ENCODE measurements at regions not wholly inside any gene's neighbourhood (a gene's known extent, or its start where the extent isn't known, plus 50 kb on each side); places are given as distances from the start of the nearest gene placed in this dataset.

DNA sequence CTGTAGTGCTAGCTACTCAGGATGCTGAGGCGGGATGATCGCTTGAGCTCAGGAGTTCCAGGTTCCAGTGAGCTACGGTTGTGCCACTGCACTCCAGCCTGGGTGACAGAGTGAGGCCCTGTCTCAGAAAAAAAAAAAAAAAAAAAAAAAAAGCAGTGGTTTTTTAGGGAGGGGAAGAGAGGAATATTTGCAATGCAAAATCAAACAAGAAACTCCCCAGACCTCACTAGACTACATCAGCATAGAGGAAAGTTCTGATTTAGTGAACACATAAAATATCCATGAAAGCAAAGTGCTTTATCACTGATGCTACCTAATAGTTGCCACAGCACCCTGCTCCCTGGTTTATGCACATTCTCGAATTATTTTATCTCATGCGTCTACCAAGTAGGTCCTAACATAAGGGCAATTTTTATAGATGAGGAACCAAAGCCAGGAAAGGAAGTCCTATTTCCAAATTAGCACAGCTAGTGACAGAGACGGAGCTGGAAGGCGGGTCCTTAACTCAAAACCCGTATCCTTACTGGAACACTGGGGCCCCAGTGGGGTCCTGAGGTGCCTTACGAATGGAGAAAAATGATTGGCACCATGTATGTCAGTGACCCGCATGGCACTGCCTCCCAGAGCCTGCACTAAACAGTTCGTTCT, 50.7 kb upstream of the GPR157 start:
- Histone ChIP-seq H3K4me1 (ENCODE audit: control insufficient read depth, insufficient read depth, low read length) (peaks cover 6% of the 10 kb centered on the region), H3K36me3 (ENCODE audit: control insufficient read depth, insufficient read depth, low read length) (peaks cover 16% of the 10 kb centered on the region), H3K9me3 (ENCODE audit: control insufficient read depth, insufficient read depth, low read length) (no peaks in the 10 kb centered on the region), H3K27me3 (ENCODE audit: control insufficient read depth, insufficient read depth, low read length) (peaks cover 31% of the 10 kb centered on the region), H3K27ac (ENCODE audit: low read depth, low read length) (no peak overlapping the region), H3K4me3 (ENCODE audit: low read depth, low read length) (no peak overlapping the region), H3K9ac (ENCODE audit: low read depth, low read length) (no peak overlapping the region)

DNA sequence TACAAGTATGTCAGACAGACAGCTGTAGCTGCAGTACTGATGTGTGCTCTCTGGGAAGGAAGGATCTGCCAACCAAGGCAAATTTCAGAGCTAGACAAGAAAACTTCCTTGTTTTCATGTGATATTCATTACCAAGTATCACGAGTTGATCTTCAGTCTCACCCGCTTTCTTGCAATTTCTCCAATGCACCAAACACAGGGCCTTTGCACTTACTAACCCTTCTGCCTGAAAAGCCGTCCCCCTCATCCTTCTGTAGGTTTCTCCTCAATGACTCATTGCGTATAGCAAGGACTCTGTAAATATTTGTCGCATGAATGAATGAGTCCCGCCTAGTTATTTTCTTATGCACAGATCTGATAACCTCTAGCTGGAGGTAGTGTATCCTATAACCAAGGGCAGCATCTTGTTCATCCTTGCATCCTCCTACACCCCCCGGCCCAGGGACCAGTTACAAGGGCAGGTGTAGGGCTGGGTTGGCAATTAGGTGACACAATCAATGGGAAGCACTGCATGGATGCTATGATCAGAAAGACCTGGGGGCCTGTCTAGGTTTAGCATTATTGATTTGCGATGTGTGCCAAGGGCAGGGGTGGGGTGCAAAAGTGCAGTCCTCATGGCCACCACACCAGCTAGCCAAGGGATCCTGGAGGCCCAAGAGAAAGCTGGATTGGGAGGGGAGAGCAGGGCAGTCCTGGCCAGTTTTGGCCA, 51.4 kb upstream of the GPR157 start:
- H3K36me3 ChIP-seq (ENCODE audit: control insufficient read depth, insufficient read depth, low read length), result peaks cover 17% of the 10 kb centered on the region
- H3K4me3 ChIP-seq (ENCODE audit: low read depth, low read length), result peak overlapping the region; percentile 76; the same call in 1 of the 2 replicates
- peaks cover 34% of the 10 kb centered on the region for H3K27me3 ChIP-seq (ENCODE audit: control insufficient read depth, insufficient read depth, low read length)
- H3K9me3 ChIP-seq (ENCODE audit: control insufficient read depth, insufficient read depth, low read length), result no peaks in the 10 kb centered on the region
- no peak overlapping the region for H3K9ac ChIP-seq (ENCODE audit: low read depth, low read length)
- H3K4me1 ChIP-seq (ENCODE audit: control insufficient read depth, insufficient read depth, low read length), result peaks cover 6% of the 10 kb centered on the region
- H3K27ac ChIP-seq (ENCODE audit: low read depth, low read length), result no peak overlapping the region

GRCh38 chr1:9181176-9181906, 52.4 kb upstream of the GPR157 start:
- peaks cover 17% of the 10 kb centered on the region for H3K36me3 ChIP-seq (ENCODE audit: control insufficient read depth, insufficient read depth, low read length)
- peak overlapping the region; percentile 76 for H3K4me3 ChIP-seq (ENCODE audit: low read depth, low read length)
- peaks cover 34% of the 10 kb centered on the region for H3K27me3 ChIP-seq (ENCODE audit: control insufficient read depth, insufficient read depth, low read length)
- no peak overlapping the region for H3K27ac ChIP-seq (ENCODE audit: low read depth, low read length)
- peaks cover 6% of the 10 kb centered on the region for H3K4me1 ChIP-seq (ENCODE audit: control insufficient read depth, insufficient read depth, low read length)
- H3K9me3 ChIP-seq (ENCODE audit: control insufficient read depth, insufficient read depth, low read length), result no peaks in the 10 kb centered on the region
- peak overlapping the region; percentile 79 for H3K9ac ChIP-seq (ENCODE audit: low read depth, low read length)

DNA sequence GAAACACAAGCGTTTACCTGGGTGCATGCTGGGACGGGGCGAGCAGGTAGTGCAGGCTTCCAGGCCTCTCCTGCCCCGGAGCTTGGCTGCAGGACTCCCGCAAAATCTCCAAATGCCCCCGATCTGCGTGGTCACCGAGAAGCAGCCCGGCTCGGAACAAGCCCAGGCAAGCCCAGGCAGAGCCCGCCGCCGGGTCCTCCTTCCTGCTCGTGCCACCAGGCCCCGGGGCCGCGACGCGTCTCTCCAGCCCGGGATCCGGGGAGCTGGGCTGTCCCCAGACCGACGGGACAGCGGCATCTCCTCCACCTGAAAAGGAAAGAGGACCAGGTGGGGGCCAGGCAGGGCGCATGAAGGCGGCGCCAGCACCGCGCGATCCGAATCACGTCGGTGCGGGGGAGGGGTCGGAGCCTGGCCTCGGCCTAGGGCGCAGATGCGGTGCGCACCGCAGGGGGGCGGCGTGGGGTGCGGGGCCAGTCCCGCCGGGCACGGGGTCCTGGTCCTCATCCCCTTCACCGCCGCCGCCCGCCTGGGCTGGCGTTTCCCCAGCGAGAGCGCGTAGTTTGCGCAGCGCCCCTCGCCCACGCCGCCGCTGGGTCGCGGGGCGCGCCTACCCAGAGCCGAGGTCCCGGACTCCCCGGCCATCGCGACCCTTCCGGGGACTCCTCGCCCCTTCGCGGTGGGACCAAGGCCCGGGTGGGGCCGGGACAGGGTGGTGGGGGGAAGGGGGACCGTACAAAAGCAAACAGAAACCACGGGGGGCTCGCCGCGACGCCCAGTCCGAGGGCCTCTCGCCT, 52.4 kb upstream of the H6PD start:
- Histone ChIP-seq H3K27ac (ENCODE audit: low read depth, low read length) (no peak overlapping the region), H3K4me3 (ENCODE audit: low read depth, low read length) (peak overlapping the region; percentile 76), H3K9me3 (ENCODE audit: control insufficient read depth, insufficient read depth, low read length) (no peaks in the 10 kb centered on the region), H3K27me3 (ENCODE audit: control insufficient read depth, insufficient read depth, low read length) (peaks cover 34% of the 10 kb centered on the region), H3K36me3 (ENCODE audit: control insufficient read depth, insufficient read depth, low read length) (peaks cover 17% of the 10 kb centered on the region), H3K9ac (ENCODE audit: low read depth, low read length) (peak overlapping the region; percentile 79), H3K4me1 (ENCODE audit: control insufficient read depth, insufficient read depth, low read length) (peaks cover 6% of the 10 kb centered on the region)

GRCh38 chr1:9182784-9183257, 51.8 kb upstream of the H6PD start:
- Histone ChIP-seq H3K27me3 (ENCODE audit: control insufficient read depth, insufficient read depth, low read length) (peaks cover 34% of the 10 kb centered on the region), H3K36me3 (ENCODE audit: control insufficient read depth, insufficient read depth, low read length) (peaks cover 17% of the 10 kb centered on the region), H3K4me1 (ENCODE audit: control insufficient read depth, insufficient read depth, low read length) (peaks cover 6% of the 10 kb centered on the region), H3K9ac (ENCODE audit: low read depth, low read length) (peak overlapping the region; percentile 79; the same call in 1 of the 2 replicates), H3K9me3 (ENCODE audit: control insufficient read depth, insufficient read depth, low read length) (no peaks in the 10 kb centered on the region), H3K4me3 (ENCODE audit: low read depth, low read length) (peak overlapping the region; percentile 76), H3K27ac (ENCODE audit: low read depth, low read length) (no peak overlapping the region)

DNA sequence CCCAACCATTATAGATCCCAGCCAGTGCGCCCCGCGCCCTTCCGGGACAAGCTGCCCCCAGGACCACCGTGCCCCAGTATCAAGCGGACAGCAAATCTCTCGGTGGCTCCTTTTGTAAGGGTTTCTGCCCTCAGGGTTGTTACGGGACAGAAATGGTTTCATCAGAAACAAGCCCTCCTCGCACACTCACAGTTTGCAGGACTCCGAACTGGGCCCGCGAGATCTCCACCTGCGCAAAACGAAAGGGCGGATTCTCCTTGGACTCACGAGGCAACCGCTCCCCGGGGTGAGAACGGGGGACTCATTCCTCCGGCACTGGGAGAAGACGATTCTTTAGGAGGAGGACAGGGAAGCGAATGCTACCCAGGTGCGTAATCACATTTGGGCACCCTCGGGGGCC, 51.1 kb upstream of the H6PD start:
- no peaks in the 10 kb centered on the region for H3K9me3 ChIP-seq (ENCODE audit: control insufficient read depth, insufficient read depth, low read length)
- H3K9ac ChIP-seq (ENCODE audit: low read depth, low read length), result peak overlapping the region; percentile 27; the same call in 1 of the 2 replicates
- H3K4me1 ChIP-seq (ENCODE audit: control insufficient read depth, insufficient read depth, low read length), result peaks cover 6% of the 10 kb centered on the region
- H3K27me3 ChIP-seq (ENCODE audit: control insufficient read depth, insufficient read depth, low read length), result peaks cover 34% of the 10 kb centered on the region
- H3K36me3 ChIP-seq (ENCODE audit: control insufficient read depth, insufficient read depth, low read length), result peaks cover 15% of the 10 kb centered on the region
- peak overlapping the region; percentile 76 for H3K4me3 ChIP-seq (ENCODE audit: low read depth, low read length)
- no peak overlapping the region for H3K27ac ChIP-seq (ENCODE audit: low read depth, low read length)

DNA sequence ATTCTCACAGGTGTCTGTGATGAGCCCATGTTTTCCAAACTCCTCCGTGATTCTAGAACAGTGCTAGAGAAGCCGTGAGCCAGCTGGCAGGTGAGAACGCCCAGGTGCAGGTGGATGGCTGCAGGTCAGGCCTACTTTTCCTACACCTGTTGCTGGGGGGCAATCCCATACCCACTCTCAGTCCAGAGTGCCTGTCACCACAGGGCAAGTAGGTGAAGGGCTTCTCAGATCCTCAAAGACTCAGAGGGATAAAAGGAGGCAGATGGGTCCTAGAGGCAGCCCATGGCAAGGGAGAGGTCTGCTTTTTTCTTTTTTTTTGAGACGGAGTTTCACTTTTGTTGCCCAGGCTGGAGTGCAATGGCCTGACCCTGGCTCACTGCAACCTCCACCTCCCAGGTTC, 50.7 kb upstream of the H6PD start:
- Histone ChIP-seq H3K4me3 (ENCODE audit: low read depth, low read length) (peak overlapping the region; percentile 76), H3K36me3 (ENCODE audit: control insufficient read depth, insufficient read depth, low read length) (peaks cover 11% of the 10 kb centered on the region), H3K9me3 (ENCODE audit: control insufficient read depth, insufficient read depth, low read length) (no peaks in the 10 kb centered on the region), H3K4me1 (ENCODE audit: control insufficient read depth, insufficient read depth, low read length) (peaks cover 6% of the 10 kb centered on the region), H3K27ac (ENCODE audit: low read depth, low read length) (no peak overlapping the region), H3K9ac (ENCODE audit: low read depth, low read length) (no peak overlapping the region), H3K27me3 (ENCODE audit: control insufficient read depth, insufficient read depth, low read length) (peaks cover 34% of the 10 kb centered on the region)

DNA sequence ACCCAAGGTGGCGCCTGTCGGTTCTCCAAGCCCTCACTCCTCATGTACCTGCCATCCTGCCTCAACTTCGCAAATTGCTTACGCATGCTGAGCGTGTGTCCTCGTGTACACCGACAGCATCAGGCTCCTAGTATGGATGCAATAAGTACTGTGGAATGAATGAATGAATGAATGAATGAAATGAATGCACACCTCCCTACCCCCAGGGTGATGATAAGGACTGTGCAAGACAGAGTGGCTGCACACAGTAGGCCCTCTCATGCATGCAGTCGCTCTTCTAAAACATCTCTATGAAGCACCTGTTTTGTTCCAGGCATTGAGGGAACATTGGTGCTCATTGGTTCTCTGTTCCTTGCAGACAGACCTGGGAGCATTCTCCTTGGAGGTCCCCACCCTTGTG, 49.8 kb upstream of the H6PD start:
- no peak overlapping the region for H3K4me3 ChIP-seq (ENCODE audit: low read depth, low read length)
- H3K27me3 ChIP-seq (ENCODE audit: control insufficient read depth, insufficient read depth, low read length), result peaks cover 34% of the 10 kb centered on the region
- peaks cover 5% of the 10 kb centered on the region; the same call in 1 of the 2 replicates for H3K36me3 ChIP-seq (ENCODE audit: control insufficient read depth, insufficient read depth, low read length)
- H3K9ac ChIP-seq (ENCODE audit: low read depth, low read length), result no peak overlapping the region
- peaks cover 6% of the 10 kb centered on the region for H3K4me1 ChIP-seq (ENCODE audit: control insufficient read depth, insufficient read depth, low read length)
- no peak overlapping the region for H3K27ac ChIP-seq (ENCODE audit: low read depth, low read length)
- H3K9me3 ChIP-seq (ENCODE audit: control insufficient read depth, insufficient read depth, low read length), result no peaks in the 10 kb centered on the region
